Fibroblast of peridontal ligament (primary cell): ENCODE measurements at regions not wholly inside any gene's neighbourhood (a gene's known extent, or its start where the extent isn't known, plus 50 kb on each side); places are given as distances from the start of the nearest gene placed in this dataset.
"Not testable (repeated sequence)": the region's sequence is repeated elsewhere in the genome, so short reads cannot be mapped to it uniquely, and the experiment has no call there.

ENCODE experiments used
- DNase-seq: peaks from one replicate; pipeline ENCODE4 v3.0.0-alpha.2; 2010; ENCODE audit errors: extremely low read depth

GRCh38 chr16:77063676-77064016 is 127.3 kb upstream of the MON1B start:
- no peak for DNase-seq

GRCh38 chr16:77064037-77064436 is 127.0 kb upstream of the MON1B start:
- no peak for DNase-seq

GRCh38 chr16:77066896-77067496 is 124.0 kb upstream of the MON1B start:
- DNase-seq, result no peak

DNA sequence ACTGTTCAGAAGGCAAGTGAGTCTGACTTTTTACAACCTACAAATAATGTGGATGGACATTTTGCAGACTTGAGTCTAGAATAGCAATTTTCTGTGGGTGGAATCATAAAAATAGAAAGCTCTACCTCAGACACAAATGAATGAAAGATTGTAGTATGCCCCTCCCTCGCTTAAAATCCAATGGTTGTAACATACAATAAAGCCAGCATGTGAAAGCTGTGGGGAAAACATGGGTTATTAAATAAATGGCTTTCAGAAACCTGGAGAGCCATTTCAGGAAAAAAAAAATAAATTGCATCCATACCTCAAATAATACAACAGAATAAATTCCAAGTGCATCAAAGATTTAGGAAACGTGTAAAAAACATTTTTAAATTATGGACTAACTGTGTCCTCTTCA is 123.1 kb upstream of the MON1B start:
- DNase-seq, result no peak

DNA sequence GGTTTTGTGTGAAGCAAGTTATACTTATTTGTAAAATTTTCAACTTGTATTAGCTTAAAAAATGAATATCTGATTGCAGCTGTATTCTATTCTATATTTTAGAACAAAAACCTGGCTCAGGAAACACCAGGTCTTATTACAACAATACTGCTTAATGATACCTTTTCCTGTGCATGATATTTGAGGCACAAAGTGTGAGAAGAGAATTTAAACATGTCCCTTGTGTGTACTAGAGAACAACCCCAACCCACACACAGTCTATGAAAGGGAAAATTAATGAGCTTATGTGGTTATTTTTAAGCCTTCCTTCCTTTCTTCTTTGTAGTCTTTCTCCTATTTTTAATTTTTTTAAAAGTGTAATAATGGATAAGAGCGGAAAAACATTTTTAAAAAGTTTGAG is 122.6 kb upstream of the MON1B start:
- DNase-seq, result no peak

DNA sequence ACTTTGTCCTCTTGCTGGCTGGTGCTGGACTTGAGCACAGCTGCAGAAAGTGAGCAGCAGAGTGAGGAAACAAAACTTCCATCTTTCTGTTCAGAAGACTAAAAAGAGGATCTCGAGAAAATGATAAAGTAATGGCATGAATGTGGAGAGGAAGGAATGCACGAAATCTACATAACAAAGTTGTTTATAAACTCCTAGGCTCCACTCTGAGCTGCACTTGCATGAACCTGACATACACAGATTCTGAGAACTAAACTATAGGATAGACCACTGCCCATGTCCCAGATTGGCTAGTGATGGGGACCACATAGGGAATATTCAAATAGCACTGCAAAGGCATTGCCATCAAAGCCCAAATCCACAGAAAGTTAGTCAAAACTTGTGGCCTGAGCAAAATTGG is 121.1 kb upstream of the MON1B start:
- no peak for DNase-seq

DNA sequence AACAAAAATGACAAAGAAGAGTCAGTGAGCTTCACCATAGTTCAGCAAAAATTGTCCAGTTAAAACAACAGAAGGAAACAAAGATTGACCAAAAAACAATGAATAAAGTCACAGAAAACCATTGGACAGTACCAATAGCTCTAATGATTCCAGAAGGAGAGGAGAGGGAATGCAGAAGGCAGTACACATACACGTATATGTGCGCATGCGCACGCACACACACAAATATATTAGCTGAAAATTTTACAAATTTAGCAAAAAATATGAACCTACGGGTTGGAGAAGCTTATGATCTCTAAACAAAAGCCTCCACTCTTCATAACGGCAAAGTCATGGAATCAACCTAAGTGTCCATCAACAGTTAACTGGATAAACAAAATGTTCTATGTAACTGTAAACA is 120.3 kb upstream of the MON1B start:
- DNase-seq, result no peak

GRCh38 chr16:77076839-77077238 is 114.2 kb upstream of the MON1B start:
- DNase-seq, result no peak

DNA sequence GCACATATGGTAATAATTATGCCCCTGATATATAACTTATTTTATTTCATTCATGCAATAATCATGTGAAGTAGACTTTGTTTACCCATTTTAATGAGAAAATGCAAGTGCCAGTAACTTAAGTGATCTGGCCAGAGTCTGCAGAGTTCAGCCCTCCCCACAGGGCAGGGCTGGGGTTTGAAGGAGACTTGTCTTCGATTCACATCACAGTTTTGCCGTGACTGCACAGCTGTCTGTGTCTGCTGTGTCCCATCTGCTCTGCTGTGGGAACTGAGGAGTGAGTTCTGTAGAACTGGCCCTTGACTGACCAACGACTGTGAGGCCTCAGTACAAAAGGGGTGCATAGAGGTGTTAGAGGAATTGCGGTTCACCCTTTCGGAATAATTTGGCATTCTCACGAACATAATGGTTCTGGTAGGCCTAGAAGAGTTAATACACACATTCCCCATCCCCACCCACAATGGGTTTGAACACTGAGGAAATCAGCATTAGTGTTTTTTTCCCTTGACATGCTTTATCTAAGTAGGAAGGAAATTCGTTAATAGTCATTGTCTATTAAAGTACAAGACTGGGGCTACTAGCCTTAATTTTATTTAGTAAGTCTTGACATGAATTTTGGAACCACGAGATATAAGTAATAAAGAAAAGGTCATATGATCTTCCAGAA is 113.6 kb upstream of the MON1B start:
- no peak for DNase-seq

- no peak for DNase-seq
Measured at GRCh38 chr16:77085981-77086380, 105.0 kb upstream of the MON1B start.

DNA sequence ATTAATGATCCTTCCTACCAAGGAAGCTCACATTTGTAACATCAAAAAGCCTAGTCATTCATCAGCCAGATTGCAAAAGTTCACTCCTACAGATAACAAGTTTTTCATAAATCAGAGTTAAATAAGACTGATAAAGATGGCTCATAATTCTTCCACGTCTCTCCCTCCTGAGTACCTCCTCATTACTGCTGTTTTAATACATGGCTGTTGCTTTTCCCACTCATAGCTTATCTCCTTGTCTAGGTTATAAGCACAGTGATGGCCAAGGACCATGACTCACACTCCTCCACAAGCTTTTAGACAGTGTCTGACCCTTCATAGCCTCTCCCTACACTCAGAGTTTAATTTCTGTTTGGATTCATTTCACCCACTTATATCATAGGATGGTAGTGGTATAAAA is 100.9 kb upstream of the MON1B start:
- no peak for DNase-seq

GRCh38 chr16:77093309-77093708 is 97.7 kb upstream of the MON1B start:
- DNase-seq, result no peak

DNA sequence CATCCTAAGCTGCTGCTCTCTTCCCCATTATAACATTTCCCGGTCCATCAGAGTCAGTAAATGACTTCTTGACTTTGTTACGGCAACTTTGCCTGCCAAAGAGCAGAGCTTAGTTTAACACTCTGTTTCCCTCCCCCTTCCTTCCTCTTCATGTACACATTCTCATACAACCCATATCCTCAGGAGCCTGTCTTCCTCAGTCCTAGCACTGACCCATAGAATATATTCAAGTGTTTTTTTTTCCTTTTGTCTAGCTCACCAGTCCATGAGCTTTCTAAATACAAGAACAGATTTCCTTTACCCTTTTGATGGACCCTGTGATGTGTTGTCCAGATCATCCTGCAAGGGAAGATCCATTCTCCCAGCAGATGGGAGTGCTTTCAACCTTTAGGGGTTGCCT is 97.0 kb upstream of the MON1B start:
- no peak for DNase-seq

DNA sequence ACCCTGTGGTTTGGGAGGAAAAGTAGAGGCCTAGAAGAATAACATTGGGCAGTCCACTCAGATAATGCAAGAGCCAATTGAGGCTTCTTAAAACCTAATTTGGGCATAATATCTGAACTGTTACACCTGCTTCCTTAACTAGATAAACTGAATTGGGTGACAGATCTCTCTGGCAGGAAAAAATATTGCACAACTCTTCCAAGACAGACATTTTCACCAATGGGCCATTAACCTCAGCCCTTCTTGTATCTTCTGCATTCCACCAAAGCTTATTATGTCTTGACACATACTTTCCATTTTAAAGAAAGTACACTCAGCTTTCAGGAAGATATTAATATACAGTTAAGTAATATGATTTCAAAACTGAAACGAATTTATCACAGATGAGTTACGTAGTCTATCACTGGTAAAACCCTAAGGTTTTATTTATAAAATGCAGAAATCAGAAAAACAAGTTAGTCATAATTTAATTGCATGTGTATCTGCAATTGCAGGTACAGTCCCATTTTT is 79.9 kb upstream of the MON1B start:
- DNase-seq, result no peak

DNA sequence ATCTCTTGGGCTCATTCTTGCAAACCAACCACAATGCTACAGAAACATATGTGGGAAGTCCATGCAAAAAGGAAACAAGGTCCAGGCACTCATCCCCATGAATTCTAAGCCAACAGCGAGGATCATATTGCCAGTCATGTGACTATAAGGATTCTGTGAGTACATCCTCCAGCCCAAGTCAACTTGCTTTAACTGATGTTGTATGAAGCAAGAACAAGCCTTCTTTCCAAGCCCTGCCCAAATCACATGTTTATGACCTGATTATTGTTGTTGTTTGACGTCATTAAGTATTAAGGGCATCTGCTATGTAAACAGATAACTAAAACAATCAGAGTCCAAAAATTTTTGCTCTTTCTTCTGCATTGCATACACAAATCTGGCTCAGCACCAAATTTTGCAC is 78.2 kb upstream of the MON1B start:
- DNase-seq, result no peak

GRCh38 chr16:77113835-77114234 is 77.2 kb upstream of the MON1B start:
- no peak for DNase-seq

DNA sequence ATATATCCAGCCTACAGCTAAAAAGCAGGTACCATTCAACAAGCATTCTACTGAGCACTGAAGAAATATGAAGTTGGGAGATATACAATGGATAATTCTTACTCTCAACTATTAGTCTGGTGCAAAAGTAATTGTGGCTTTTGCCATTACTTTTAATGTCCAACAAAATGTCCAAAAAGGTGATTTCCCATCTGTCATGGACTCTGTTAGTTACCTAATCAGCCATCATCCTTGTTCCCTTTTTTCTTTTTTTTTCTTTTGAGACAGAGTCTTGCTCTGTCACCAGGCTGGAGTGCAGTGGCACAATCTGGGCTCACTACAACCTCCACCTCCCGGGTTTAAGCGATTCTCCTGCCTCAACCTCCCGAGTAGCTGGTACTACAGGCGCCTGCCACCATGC is 76.6 kb upstream of the MON1B start:
- DNase-seq, result not testable (repeated sequence)

DNA sequence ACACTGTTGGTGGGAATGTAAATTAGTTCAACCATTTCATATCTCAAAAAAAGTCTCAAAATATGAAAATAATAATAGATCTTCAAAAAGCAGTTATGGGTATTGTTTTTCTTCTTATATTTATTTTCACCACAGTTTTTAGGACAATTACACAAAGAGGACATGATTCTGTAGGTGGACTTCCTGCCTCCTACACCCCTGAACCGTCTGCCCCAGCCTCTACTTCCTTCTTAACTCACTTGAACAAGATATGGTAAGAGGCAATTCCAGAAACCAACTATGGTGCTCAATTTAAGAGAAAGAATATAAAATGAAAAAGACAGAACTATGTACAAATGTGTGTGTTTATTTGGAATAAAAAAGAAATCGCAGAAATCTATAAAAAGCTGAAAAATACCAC is 74.1 kb upstream of the MON1B start:
- no peak for DNase-seq

DNA sequence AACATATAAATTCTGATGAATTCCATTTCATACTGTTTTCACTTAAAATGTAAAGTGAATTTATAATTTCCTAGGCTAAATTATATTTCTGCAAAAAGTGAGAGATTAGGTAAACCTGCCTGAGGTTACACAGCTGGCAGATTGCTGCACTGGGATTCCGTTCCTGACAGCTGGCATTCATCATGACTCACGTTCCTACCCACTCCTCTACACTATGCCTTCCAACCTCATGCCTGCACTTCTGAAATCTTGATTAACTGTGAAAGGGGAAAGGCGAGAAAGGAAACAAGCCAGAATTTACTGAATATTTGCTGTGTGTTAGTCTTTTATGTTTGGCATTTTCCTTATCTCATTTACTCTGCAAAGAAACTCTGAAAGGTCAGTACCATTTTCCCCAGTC is 73.3 kb upstream of the MON1B start:
- no peak for DNase-seq

- no peak for DNase-seq
Measured at GRCh38 chr16:77131398-77131797, 59.6 kb upstream of the MON1B start.

- DNase-seq, result no peak
Measured at GRCh38 chr16:77132051-77132618, 58.9 kb upstream of the MON1B start.

DNA sequence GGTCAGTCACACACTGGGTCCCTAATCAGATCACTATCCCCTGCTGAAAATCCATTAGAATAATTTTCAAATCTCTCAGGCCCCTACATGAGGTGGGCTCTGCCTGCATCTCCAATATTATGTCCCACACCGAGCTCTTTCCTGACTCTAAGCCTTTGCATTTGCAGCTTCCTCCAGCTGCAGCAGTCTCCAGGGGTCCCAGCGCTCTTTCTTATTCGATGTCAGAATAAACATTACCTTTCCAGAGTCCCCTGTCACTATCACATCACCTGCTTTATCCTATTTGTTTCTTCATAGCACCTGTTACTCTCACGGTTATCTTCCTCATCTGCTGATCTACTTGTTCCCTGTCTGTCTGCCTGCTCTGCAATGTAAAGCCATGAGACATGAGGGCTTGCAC is 57.3 kb upstream of the MON1B start:
- DNase-seq, result no peak

- DNase-seq, result no peak
Measured at GRCh38 chr16:77137045-77137444, 53.9 kb upstream of the MON1B start.
